GM21619 (cell line): ENCODE measurements at regions not wholly inside any gene's neighbourhood (a gene's known extent, or its start where the extent isn't known, plus 50 kb on each side); places are given as distances from the start of the nearest gene placed in this dataset.
A peak's percentile ranks its signal among the peaks of the same experiment; 100 is the strongest.
"Not testable (repeated sequence)": the region's sequence is repeated elsewhere in the genome, so short reads cannot be mapped to it uniquely, and the experiment has no call there.

Experiments
- ATAC-seq: cut with Tn5 transposase; IDR thresholded peaks from one replicate; pipeline ENCODE4 v1.9.1; 2021; ENCODE audit not compliant: unreplicated experiment

DNA sequence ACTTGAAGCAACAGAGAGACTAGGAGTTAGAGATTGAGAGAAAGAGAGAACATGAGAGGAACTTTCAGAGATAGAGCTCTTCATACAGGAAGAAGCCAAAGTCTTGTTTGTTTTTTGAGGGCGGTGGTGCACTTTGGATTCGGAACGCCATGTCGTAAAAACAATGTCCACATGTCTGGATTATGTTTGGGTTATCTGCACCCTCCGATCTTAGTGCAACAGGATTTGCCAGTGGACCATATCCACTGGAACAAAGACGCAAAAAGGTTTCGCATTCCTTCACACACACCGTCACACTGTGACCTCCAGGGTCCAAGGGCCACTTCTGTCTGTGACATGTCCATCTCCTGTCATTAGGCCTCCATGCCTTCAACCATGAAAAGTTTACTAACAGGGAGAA, 141.8 kb upstream of the ATP11B start:
- no peak for ATAC-seq

DNA sequence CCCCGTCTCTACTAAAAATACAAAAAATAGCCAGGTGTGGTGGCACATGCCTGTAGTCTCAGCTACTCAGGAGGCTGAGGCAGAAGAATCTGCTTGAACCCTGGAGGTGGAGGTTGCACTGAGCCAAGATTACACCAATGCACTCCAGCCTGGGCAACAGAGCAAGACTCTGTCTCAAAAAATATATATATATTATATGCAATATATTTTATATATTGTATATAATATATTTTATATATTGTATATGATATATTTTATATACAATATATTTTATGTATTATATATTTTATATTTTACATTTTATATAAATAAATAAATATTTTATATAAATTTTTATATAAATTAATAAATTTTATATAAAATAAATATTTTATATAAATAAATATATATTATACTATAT, 140.2 kb upstream of the ATP11B start:
- ATAC-seq, result not testable (repeated sequence)

DNA sequence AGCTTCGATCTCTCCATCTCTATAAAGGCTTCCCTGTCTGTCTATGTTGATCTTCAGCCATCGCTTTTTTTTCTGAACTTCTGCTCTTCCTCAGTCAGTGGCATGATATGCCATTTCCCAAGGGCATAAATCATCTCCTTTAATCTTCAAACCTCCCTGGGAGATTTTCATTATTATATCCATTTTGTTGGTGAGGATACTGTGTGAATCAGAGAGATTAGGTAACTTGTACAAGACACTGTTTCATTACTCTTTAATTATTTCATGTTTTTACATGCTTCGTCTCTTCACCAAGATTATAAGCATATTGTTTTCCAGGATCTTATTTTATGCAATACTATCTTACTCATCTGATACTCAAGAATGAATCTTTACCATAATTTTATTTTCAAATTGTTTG, 124.8 kb upstream of the ATP11B start:
- no peak for ATAC-seq

DNA sequence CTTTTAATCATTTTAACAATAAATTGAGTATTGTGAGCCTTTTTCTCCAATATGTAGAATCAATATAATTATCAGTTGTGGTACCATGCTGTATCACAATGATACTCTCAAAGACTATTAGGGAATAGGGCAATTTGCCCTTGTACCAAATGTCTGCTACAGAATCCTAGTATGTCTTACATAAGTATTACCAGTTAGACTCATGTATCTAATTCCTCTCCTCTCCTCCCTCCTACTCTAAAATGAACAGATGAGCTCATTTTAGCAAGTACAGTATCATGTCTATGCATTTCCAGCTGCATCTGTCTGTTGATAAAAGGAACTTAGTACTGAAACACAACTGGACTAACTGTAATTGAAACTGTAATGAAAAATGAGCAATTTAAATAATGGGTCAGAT, 124.3 kb upstream of the ATP11B start:
- ATAC-seq, result no peak

DNA sequence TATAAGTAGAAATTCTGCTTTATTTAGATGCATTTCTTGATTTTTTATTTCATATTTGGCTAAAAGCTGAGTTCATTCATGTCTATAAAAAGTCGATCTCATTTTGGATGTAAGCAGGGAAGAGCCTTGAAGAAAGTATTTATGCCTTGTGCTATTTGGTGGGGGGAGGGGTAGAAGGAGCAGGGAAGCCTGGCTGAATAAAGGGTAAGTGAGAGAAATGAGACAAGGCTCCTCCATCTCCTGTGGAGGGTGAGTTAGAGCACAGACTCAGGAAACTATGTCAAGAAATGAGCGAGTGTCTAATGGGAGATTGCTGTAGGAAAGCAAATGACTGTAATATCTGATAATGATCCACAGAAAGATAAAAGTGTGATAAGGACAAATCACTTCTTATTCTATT, 121.8 kb upstream of the ATP11B start:
- ATAC-seq, result no peak

DNA sequence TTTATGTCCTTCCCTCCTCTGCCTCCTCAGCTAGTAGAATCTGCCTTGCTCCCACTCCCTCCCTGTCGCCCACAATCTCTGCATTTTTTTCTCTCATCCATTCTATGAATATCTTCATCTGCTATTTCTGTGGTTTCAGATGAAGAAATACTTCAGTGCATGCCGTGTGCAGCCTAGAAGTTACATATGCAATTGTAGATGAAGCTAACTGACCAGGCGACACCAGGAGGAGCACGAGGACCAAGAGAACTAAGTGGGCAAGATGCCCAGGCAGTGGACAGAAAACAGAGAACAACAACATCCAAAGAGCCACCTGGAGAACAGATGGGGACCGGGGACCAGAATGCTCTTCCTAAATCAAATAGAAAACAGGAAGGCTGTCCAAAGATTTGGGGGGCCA, 121.4 kb upstream of the ATP11B start:
- ATAC-seq, result no peak

DNA sequence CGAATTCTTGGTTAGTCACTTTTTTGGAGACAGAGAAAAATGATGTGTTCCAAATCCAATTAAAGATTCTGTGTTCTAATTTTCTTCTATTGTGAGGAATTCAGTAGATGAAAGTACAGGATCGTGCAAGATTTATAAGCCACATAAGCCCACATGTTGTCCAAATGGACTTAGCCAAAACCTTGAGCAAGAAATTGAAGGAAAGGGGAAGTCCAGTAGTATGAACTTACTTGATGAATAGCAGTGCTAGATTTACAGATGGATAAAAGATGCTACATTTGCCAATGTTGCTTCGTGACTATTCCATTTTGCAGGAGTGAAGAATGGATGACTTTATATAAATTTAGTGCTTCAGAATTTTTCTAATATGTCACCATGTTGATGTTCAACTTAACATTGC, 120.0 kb upstream of the ATP11B start:
- ATAC-seq, result no peak

DNA sequence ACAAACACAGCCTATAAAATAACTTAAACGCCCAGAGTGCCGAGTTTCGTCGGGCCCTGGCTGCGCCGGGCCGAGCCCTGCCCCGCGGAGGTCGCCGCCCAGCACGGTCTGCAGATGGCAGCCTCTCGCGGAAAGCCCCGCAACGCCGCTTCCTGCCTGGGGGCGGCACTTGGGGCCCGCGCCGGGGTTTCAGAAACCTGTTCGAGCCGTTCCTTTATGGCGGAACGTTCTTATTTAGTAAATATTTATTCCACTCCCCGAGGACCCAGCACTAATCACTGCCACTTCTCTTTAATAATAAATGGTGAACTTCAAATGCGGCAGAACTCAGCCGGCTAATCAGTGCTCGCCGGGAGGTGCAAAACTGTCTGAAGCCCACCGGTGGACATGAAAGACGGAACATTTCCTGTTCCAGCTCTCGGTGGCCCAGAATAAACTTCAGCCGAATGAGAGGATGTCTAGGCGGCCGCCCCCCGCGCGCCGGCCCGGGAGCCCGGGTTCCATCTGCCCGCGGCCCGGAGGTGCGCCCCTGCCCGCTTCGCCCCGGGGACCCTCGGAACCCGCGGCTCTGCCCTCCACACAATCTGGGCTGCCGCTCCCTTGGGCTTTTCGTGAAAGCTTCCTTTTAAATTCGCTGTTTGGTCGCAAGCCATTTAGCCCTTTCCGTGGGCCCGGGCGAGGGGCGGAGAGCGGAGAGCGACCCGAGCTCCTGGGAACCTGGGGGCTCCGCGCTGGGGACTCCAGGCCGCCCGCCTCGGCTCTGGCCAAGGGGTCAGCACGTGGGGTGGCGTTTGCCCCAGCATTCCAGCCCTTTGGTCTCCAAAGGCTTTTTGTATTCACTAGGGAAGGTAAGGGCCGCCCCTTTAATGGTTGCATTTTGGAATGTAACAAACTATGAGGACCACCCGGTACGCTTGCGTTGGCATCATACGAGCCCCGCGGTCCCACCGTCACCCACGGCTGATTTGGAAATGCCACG, 110.8 kb upstream of the ATP11B start:
- ATAC-seq, result peak; percentile 85

DNA sequence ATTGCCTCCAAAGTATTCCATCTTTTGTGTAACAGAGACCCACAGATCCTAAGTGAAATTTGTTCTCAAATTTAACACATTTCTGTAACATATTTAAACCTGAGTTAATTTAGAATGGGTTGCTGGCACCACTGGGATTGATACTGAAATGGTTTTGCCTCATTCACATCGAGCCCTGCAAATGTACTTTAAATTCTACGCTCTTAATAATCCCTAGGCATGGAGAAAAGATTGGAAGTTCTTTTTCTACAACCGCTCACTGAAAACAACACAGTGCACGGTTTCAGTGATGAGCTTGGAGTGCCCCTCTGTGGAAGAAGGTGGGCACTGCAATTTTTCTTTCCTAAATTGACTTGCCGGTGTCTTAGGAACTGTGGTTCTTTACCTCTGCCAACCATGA, 109.9 kb upstream of the ATP11B start:
- peak; percentile 65 for ATAC-seq

DNA sequence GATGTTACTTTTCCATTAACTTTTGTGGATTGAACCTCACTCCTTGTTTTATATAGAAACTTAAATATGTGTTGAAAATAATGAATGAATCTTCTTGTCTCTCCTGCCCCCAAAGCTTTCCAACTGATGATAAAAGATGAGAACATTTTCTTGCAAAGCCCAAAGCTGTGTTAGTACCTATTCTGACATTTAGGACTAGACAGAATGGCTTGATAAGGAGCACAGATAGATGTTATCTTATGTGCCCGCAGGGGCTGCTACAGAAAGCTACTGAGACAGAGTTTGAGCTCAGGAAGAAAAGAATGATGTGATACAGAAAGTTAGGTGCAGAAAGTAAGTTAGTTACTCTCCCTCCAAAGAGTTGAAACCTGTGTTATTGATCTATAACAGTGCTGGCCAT, 109.4 kb upstream of the ATP11B start:
- peak; percentile 5 for ATAC-seq

DNA sequence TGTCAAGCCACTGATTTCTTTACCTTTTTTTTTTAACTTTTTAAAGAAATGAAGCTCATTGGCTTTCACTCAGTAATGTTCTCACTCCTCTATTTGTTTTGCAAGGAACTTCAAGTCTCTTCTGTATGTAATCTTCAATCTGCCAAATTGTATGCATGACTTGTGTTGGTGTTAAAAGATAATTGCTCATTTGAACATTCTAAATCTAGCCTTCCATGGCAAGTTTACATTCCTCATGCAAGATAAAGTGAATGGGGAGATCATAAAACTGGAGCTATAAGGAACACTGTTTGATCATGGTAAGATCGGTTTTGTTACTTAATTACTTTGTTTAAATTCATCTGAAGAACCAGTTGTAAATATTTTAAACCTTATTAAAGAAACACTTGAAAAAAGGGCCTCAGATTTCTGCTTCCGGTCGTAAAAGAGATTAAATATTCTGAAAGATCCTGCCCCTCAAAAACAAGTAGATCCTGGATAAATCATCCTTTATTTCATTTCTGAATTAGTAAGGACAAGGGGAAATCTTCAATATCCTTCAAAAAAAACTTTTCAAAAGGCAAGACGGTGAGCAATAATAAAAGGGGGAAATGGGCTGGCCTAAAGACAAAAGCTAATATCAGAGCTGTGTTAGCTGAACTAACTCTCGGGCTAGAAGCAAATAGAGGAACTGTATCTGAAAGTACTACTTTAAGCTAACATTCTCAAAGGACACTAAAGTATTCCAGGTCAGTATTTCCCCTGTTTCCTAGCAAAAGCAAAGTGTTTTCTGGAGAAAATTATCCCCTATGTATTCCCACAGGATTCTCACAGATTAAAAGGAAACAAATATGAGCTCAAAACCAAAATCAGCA, 107.0 kb upstream of the ATP11B start:
- no peak for ATAC-seq

DNA sequence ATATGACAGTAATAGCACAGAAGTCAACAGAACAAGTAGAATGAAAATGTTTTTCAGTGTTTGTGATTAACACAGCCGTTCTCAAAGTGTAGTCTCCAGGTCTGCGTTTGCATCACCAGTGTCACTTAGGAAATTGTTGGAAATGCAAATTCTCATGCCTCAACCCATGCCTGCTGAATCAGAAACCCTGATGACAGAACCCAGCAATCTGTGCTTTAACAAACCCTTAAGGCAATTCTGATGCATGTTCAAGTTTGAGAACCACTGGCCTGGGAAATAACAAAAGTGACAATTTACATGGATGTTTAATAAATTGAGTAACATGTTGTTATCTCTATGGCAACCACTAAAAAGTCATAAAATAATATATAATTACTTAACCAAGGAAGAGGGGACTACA, 103.1 kb upstream of the ATP11B start:
- no peak for ATAC-seq

DNA sequence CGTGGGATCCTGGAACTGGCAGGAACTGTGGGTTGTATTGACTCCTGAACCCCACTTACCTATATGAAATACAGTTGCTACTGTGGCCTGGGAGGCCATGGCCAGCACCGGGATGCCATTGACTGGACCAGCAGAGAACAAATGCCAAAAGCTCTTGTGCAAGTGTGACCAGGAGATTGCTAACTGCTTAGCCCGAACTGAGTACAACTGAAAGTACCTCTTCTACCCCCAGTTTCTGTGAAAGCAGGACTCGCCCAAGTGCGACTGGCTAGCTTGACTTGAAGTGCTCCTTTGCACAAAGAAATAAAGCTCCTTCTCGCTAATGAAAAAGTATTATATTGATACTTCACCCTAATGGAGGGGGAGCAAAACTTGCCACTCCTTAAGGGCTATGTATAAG, 101.3 kb upstream of the ATP11B start:
- ATAC-seq, result peak; percentile 54

DNA sequence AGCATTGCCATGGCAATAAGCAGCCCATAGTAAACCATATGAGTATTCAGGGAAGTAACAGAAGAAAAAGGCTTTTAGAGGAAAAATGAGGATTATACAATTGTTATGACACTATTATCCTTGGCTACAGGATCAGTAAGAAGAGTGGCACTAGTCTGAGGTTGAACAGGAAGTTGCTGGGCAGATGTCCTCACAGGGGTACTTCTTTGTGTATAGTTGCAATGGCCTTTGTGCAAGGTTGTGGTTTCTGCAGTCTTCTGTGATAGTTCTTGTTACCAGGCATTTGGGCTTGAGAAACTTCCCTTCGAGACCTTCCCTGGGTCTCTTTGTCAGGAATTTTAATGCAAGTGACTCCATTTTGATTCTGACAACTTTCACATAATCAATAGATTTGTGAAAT, 100.6 kb upstream of the ATP11B start:
- ATAC-seq, result no peak

DNA sequence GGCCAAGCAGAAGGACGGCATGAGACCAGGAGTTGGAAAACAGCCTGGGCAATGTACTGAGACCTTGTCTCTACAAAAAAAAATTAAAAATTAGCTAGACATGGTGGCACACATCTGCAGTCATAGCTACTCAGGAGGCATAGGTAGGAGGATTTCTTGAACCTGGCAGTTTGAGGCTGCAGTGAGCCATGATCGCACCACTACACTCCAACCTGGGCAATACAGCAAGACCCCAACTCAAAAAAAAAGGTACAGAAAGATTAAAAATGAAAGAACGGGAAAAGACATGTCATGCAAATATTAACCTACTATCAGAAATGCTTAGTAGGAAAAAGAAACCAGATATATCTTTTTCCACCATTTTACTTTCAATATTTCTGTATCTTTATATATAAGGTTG, 99.6 kb upstream of the ATP11B start:
- ATAC-seq, result no peak

DNA sequence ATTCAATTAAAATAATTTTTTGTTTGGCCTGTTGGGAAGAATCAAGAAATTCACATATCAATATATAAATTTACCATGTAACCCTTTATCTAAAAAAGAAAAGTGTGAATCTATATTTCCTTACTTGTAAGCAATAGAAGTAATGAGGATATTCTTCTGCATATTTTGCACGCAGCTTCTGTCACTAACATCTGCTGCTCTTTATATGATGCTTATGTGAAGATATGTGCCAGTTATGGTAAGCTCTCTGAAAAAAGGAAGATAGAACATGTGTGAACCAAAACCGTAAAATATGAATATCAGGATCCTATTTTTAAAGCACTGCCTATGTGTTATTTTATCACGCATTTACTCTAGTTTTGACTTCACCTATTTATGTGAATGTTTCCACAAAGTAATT, 96.4 kb upstream of the ATP11B start:
- ATAC-seq, result no peak

DNA sequence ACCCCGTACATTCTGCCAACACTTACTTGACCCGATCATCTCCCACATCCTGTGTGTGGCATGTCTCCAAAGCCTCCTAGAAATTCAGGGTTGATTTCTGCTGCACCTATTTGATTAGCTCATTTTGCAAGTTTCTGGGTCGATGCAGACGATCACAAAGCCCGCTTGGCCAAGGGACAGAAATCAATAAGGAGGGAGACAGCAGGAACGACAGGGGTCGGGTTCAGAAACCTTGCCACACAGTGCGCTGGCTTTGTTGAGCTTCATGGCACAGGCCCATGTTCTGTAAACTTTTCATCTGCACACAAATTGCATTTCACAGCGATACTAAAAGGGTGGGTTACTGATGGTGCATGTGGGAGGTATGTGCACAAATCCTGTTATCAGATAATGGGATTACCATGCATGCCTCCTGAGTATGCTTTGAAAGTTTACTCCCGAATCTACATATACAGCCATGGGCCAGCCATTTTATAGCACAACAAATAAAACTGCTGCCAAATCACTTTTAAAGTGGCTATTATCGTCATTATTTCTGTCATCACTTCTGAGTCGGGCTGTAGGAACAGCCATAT, 95.9 kb upstream of the ATP11B start:
- no peak for ATAC-seq

DNA sequence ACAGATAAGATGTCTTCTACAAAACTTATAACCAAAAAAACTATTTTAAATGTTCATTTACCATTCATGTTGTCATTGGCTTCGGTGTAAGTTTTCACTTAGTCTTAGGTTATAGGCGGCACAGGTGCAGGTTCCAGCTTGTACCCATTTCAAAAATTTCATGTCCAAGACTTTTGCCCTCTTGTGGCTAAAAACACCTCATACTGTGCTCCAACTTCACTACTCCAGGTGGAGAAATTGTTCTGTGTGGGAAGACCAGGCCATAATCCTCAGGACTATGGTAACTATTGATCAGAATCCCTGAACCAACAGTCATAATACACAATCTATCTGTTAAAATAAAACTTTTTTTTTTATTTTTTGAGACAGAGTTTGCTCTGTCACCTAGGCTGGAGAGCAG, 95.2 kb upstream of the ATP11B start:
- no peak for ATAC-seq

DNA sequence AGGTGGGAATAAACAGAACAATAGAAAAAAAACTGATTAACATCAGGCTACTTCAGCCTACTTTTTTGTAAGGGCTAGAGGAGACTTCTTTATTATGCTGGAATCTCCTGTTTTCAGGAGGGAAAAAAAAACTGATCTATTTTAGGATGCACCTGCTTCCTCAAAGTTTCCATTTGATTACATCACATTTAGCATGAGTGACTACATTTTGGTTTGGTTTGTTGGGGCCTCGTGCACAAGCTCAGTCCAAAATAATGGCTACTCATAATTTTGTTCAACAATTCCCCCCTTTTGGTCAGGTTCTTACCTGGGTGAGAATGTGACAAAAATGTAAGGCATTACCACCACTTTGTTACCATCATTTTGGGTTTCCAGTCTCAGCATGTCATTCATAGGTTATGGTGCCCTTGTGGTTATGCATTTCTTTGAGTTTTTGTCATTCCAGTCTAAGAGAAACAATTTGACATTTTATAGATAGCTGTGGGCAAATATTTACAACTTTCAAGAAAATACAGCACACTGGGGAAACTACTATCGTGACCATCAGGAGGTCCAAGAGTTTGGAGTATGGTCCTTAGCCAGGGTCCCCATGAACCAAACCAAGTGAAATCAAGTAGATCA, 93.6 kb upstream of the ATP11B start:
- ATAC-seq, result no peak

DNA sequence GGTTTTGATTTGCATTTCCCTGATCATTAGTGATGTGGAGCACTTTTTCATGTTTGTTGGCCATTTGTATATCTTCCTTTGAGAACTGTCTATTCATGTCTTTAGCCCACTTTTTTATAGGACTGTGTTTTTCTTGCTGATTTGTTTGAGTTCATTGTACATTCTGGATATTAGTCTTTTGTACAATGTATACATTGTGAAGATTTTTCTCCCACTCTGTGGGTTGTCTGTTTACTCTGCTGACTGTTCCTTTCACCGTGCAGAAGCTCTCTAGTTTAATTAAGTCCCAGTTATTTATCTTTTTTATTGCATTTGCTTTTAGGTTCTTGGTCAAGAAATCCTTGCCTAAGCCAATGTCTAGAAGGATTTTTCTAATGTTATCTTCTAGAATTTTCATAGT, 91.1 kb upstream of the ATP11B start:
- ATAC-seq, result no peak

DNA sequence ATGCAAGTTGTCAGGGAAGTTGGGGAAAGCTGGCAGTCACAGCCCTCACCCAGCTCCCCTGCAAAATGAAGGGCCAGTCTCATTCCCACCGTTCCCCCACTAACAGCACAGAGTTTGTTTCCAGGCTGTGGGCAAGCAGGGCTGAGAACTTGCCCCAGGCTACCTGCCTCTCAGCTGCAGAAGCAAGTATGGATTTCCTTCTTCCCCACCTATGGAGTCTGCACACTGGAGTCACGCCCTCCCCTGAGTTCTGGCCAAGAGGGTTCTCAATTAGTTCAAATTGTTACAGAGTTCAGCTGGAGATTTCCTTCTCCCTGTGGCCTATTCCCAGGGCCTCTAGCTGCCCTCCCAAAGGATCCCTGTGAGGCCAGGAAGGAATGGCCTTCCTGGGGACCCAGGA, 90.1 kb upstream of the ATP11B start:
- no peak for ATAC-seq
